ENCODE measurements at regions not wholly inside any gene's neighbourhood (a gene's known extent, or its start where the extent isn't known, plus 50 kb on each side); places are given as distances from the start of the nearest gene placed in this dataset.

DNA sequence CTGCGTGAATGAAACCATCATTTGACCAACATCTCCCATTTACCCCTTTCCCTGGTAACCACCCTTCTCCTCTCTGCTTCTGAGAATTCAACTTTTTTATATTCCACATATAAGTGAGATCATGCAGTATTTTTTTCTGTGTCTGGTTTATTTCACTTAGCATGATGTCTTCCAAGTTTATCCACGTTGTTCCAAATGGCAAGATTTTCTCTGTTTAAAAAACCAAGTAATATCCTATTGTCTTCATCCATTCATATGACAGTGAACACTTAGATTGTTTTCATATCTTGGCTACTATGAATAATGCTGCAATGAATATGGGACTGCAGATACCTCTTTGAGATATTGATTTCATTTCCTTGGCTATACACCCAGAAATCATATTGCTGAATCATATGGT lies 362.4 kb upstream of the SLC7A11 start:
- Histone ChIP-seq H3K27ac (ENCODE audit: insufficient read depth, low read depth, low read length) (no peak overlapping the region), H3K36me3 (ENCODE audit: control insufficient read depth in 2 of 2, extremely low read depth in 1 of 2, insufficient read depth in 2 of 2, low read length in 2 of 2) (no peaks in the 10 kb centered on the region), H3K4me1 (ENCODE audit: control insufficient read depth, extremely low read depth, insufficient read depth, low read length) (no peaks in the 10 kb centered on the region), H3K9me1 (replicated peaks; ENCODE audit: control insufficient read depth, extremely low read depth, insufficient read depth, low read length) (no peaks in the 10 kb centered on the region), H4K20me1 (replicated peaks; ENCODE audit: control insufficient read depth, extremely low read depth, insufficient read depth, low read length) (no peaks in the 10 kb centered on the region), H2AFZ (ENCODE audit: low read depth, low read length) (no peak overlapping the region), H3K27me3 (ENCODE audit: control insufficient read depth in 2 of 2, insufficient read depth in 2 of 2, low read length in 2 of 2) (peaks cover 0 to 2% of the 10 kb centered on the region in 2 experiments), H3K9me3 (replicated peaks; ENCODE audit: control insufficient read depth, insufficient read depth, low read length) (no peaks in the 10 kb centered on the region), H3K79me2 (ENCODE audit: control insufficient read depth, insufficient read depth, low read length) (no peaks in the 10 kb centered on the region), H3K9ac (replicated peaks; ENCODE audit: extremely low read depth, insufficient read depth, low read length) (no peak overlapping the region), H3K4me2 (ENCODE audit: insufficient read depth, low read length) (no peak overlapping the region), H3K4me3 (replicated peaks in 1 of 3; ENCODE audit: insufficient read depth in 1 of 3, low read depth in 1 of 3, low read length in 3 of 3) (no peak overlapping the region)
- CTCF ChIA-PET = no interaction called here
- DNase-seq (ENCODE audit: low read depth, low spot score) (no peak), FAIRE-seq (no peak)
- no TSS peak for BruUV-seq (replicated peaks)
- dilution Hi-C loops (cut with MboI; ENCODE audit: extremely low pct_ligation_motif_present, low sequenced_read_pairs) (no loop called here), intact Hi-C loops (cut with micrococcal nuclease) (no loop called here)
- POLR2A ChIA-PET = no interaction called here
- TF ChIP-seq GATA2 (IDR thresholded peaks at IDR 0.05; ENCODE audit: insufficient read depth, insufficient read length, low read depth, low read length) (no peak), EZH2 (IDR thresholded peaks at IDR 0.05; ENCODE audit: borderline replicate concordance, low read depth, low read length, severe bottlenecking) (no peak), POLR2AphosphoS5 (IDR thresholded peaks at IDR 0.05; ENCODE audit: insufficient read depth, low read depth, low read length) (no peak), FOS (IDR thresholded peaks at IDR 0.05; ENCODE audit: borderline replicate concordance, insufficient read depth, low read length) (no peak), MYC (IDR thresholded peaks at IDR 0.05; ENCODE audit: low read depth, low read length) (no peak)
- TF ChIP-seq, protein P1, sequence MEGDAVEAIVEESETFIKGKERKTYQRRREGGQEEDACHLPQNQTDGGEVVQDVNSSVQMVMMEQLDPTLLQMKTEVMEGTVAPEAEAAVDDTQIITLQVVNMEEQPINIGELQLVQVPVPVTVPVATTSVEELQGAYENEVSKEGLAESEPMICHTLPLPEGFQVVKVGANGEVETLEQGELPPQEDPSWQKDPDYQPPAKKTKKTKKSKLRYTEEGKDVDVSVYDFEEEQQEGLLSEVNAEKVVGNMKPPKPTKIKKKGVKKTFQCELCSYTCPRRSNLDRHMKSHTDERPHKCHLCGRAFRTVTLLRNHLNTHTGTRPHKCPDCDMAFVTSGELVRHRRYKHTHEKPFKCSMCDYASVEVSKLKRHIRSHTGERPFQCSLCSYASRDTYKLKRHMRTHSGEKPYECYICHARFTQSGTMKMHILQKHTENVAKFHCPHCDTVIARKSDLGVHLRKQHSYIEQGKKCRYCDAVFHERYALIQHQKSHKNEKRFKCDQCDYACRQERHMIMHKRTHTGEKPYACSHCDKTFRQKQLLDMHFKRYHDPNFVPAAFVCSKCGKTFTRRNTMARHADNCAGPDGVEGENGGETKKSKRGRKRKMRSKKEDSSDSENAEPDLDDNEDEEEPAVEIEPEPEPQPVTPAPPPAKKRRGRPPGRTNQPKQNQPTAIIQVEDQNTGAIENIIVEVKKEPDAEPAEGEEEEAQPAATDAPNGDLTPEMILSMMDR (IDR thresholded peaks at IDR 0.05; ENCODE audit: extremely low read depth in 1 of 2, insufficient read depth in 1 of 2, low read depth in 1 of 2, low read length in 2 of 2) = no peak

DNA sequence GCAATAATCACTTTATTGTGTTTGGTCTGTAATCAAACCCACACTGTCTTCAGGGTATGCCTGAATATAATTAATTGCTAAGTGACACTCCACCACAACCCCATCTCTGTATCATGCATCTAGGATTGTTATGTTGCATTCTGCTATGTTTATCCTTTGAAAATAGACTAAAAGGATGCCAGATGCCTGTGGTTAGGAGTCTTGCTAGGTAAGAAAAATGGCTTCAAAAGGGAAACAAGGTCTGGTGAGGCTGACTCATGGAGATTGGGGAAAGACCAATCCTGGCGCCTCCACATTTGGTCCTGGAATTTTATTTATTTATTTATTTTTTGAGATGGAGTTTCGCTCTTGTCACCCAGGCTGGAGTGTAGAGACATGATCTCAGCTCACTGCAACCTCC lies 360.5 kb upstream of the SLC7A11 start:
- intact Hi-C loops (cut with micrococcal nuclease) = no loop called here
- no peaks in the 10 kb centered on the region for H3K9me3 ChIP-seq (replicated peaks; ENCODE audit: control insufficient read depth, insufficient read depth, low read length)
- no peaks in the 10 kb centered on the region for H3K36me3 ChIP-seq (ENCODE audit: control insufficient read depth in 2 of 2, extremely low read depth in 1 of 2, insufficient read depth in 2 of 2, low read length in 2 of 2)
- peaks cover 0 to 3% of the 10 kb centered on the region in 2 experiments for H3K27me3 ChIP-seq (ENCODE audit: control insufficient read depth in 2 of 2, insufficient read depth in 2 of 2, low read length in 2 of 2)
- ChIA-PET CTCF (no interaction called here), POLR2A (no interaction called here)
- dilution Hi-C loops (cut with MboI; ENCODE audit: extremely low pct_ligation_motif_present, low sequenced_read_pairs) = no loop called here
- no peaks in the 10 kb centered on the region for H4K20me1 ChIP-seq (replicated peaks; ENCODE audit: control insufficient read depth, extremely low read depth, insufficient read depth, low read length)
- H3K27ac ChIP-seq (ENCODE audit: insufficient read depth, low read depth, low read length) = no peak overlapping the region
- H3K4me2 ChIP-seq (ENCODE audit: insufficient read depth, low read length) = no peak overlapping the region
- no TSS peak for BruUV-seq (replicated peaks)
- no peak overlapping the region for H2AFZ ChIP-seq (ENCODE audit: low read depth, low read length)
- FAIRE-seq (no peak), DNase-seq (ENCODE audit: low read depth, low spot score) (no peak)
- TF ChIP-seq FOS (IDR thresholded peaks at IDR 0.05; ENCODE audit: borderline replicate concordance, insufficient read depth, low read length) (no peak), POLR2A (IDR thresholded peaks at IDR 0.05; ENCODE audit: low read depth, low read length) (no peak)
- no peak overlapping the region for H3K4me3 ChIP-seq (replicated peaks in 1 of 3; ENCODE audit: insufficient read depth in 1 of 3, low read depth in 1 of 3, low read length in 3 of 3)
- H3K4me1 ChIP-seq (ENCODE audit: control insufficient read depth, extremely low read depth, insufficient read depth, low read length) = no peaks in the 10 kb centered on the region
- no peaks in the 10 kb centered on the region for H3K79me2 ChIP-seq (ENCODE audit: control insufficient read depth, insufficient read depth, low read length)
- H3K9me1 ChIP-seq (replicated peaks; ENCODE audit: control insufficient read depth, extremely low read depth, insufficient read depth, low read length) = no peaks in the 10 kb centered on the region
- H3K9ac ChIP-seq (replicated peaks; ENCODE audit: extremely low read depth, insufficient read depth, low read length) = no peak overlapping the region
